DMS153 (cell line): ENCODE measurements at regions not wholly inside any gene's neighbourhood (a gene's known extent, or its start where the extent isn't known, plus 50 kb on each side); places are given as distances from the start of the nearest gene placed in this dataset.

Source experiments
- DNase-seq: peaks from one replicate; lab custom pipeline; 2025; lab: John Stamatoyannopoulos, UW

DNA sequence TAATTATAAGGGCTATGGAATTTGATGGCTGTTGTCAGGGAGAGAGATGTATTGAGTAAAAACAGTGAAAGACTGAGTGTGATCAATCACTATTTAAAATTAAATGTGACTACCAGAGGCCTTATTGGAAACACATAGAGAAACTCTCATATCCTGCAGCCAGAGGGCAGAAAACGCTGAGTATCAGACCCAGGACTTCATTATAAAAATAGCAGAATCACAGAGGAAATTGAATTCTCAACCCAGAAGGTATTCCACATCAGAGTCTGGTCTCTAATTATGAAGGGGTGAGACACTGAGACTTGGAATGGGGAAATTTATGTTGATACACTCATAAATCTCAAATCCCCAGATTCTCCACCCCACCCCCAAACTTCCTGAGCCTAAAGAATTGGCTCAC, 69.5 kb upstream of the IL6 start:
- DNase-seq = no peak

DNA sequence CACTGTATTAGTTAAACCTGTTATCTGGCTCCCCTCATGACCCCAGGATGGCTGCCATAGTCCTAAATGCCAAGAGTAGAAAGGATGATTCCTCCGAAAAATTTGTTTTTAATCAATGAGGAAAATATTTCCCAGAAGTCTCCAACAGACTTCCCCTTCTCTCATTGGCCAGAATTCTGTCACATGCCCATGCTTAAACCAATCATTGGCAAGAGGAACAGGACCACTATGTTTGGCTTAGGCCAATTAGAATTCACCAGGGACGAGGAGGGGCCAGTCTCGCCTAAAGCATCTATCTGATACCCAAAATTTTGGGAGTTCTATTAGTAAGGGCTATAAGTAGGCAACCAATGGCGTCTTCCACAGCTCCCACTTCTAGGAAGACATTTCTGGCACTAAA, 71.2 kb upstream of the IL6 start:
- no peak for DNase-seq

- DNase-seq = no peak
Observed at GRCh38 chr7:22654831-22655230, 72.2 kb upstream of the IL6 start.

DNA sequence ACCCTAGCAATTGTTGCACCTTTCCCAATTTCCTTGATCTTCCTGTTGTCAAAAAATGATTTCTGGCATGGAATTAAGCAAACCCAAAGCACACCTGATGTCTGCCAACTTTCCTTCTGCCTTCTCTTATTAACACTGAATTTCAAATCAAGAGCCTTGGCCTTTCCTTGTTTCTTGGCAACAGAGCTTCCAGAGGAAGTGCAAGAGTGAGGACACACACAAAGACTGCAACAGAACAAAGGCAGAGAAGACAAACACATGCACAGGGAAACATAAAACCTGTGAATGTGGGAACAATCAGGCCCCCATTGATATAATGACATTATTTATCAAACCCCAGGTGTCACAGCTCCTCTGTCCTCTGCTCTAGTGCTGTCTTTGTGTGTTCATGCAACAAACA, 73.0 kb upstream of the IL6 start:
- DNase-seq = peak; percentile 96

DNA sequence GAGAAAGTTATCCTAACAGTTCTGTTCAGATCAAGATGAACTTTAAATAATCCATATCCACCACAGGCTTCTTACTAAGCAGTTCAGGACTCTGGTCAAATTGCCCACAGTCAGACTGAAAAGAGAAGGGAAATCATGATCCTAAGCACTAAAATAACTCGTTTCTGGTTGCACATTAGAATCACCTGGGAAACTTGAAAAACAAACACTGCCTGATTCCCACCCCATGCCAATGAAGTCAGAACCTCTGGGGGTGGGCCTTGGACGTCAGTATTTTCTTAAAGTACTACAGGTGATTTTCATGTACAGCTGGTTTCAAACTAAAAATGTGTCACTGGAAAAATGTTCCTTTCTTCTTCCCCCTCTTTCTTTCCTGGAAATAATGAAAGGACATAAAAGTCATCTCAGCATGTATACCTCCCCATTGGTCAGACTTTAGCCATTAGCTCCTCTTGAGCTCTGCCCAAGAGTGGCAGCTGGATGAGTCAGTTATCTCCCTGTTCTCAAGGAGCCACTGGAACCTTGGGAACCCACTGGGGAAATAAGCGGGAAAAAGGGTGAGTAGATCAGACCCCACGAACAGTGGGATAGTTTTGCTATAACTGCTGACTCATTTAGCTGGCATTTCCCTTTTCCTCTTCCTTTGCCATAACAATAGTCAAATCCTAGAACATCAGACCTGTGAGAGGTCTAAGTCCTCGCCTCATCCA, 75.3 kb upstream of the IL6 start:
- no peak for DNase-seq

- no peak for DNase-seq
Observed at GRCh38 chr7:22651036-22651435, 76.0 kb upstream of the IL6 start.

GRCh38 chr7:22649686-22650085, 77.3 kb upstream of the IL6 start:
- no peak for DNase-seq

GRCh38 chr7:22647451-22648257, 79.3 kb upstream of the IL6 start:
- DNase-seq = no peak

DNA sequence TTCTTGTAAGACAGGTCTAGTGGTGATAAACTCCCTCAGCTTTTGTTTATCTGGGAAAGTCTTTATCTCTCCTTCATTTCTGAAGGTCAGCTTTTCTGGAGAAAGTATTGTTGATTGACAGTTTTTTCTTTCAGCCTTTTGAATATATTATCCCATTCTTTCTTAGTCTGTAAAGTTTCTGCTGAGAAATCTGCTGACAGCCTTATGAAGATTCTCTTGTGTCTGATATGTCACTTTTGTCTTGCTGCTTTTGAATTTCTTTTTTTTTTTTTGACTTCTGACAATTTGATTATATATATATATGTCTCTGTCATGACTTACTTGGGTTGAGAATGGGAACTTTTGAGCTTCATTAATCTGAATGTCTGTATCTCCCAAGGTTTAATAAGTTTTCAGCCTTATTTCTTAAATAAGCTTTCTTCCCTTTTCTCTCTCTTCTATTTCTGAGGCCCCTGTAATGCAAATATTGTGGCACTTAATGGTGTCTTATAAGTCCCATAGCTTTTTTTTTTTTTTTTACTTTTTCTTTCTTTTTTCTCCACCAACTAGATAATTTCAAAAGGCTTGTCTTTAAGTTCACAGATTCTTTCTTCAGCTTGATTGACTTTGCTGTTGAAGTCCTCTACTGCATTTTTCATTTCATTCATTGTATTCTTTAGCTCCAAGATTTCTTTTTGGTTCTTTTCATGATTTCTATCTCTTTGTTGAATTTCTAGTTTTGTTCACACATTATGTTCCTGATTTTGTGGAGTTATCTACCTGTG, 81.4 kb upstream of the IL6 start:
- no peak for DNase-seq

DNA sequence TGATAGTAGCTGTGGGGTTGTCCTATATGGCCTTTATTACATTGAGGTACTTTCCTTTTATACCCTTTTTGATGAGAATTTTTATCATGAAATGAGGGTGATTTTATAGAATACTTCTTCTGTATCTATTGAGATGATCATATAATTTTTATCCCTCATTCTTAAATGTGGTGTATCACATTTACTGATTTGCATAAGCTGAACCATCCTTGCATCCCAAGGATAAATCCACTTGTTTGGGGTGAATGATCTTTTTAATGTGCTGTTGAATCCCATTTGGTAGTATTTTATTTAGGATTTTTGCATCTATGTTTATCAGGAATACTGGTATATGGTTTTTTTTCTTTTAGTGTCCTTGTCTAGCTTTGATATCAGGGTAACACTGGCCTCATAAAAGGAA, 84.5 kb upstream of the IL6 start:
- DNase-seq = no peak

DNA sequence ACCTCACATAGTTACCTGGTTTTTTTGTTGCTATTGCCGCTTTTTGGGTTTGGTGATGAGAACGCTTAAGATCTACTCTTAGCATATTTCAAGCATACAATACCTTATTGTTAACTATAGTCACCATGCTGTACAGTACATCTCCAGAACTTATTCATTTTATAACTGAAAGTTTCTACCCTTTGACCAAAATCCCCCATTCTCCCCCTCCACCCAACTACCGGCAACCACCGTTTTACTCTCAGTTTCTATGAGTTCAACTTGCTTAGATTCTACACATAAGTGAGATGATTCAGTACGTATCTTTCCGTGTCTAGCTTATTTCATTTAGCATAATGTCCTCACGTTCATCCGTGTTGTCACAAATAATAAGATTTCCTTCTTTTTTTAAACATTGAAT, 86.7 kb upstream of the IL6 start:
- DNase-seq = no peak

DNA sequence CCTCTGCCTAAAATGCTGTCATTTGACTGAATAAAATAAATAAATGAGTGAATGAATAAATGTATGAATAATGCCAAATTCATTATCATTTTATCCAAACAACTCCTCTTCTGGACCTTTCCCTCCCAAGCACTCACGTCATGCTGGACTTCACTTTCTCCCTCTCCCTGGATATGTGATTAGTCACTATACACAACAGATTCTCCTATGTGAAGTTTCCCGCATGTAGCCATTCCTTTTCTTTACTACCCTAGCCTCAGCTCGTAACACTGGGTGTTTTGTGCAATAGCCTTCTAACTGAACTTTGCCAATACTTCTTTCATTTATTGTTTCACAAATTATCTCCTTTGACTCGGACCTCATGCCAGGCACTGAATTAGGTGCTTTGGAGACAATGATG, 87.6 kb upstream of the IL6 start:
- no peak for DNase-seq

GRCh38 chr7:22635349-22635748, 91.7 kb upstream of the IL6 start:
- no peak for DNase-seq

DNA sequence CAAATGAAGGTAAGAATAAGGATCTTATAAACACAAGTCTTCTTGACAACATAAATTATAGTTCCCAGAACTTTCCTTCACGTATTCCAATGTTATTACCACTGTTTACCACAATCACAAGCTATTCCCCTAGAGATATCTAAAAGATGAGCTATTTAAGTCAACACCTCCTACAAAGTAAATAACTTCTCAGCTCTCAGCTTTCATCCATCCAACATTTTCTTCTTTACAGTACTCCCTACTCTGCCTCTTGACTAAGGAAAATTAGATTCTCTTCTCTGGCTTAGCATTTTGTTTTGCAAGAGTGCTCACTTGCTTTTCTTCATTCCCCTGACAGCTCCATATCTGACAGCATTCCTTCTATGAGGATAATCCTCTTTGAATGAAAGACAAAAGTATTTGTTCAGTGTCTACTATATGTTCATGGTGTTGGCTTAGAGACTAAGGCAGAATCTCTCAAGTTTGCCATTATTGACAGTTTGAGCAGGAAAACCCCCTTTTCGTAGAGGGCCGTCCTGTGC, 93.0 kb upstream of the IL6 start:
- DNase-seq = peak; percentile 22

DNA sequence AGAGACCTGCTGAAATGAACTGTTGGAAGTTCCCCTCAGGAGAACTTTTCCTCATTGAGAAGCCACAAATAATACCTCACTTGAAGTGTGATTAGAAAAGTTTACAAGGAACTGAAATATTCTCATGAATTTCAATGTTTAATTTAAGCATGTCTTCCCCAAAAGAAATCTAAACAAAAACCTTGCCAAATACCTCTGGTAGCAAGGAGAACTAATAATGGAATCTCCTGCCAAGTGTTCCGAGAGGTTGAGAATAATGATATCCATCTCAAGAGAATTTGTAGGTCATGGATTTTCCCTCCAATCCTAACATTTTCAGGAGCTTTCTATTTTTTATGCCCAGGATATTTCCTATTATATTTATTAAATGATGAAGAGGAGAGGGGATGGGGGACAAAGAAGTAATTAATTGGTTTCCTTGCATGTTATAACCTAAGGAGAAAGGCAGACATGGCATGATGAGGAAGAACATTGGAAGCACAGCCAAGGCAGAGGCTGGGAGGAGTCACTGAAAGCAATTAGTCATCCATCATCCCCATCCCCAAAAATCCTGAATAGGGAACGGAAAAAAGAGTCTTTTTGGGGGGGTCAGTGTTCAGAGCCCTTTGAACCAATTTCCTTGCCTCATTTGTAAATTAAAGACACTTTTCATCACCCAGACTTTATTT, 93.6 kb upstream of the IL6 start:
- no peak for DNase-seq

- DNase-seq = no peak
Observed at GRCh38 chr7:22632674-22633073, 94.3 kb upstream of the IL6 start.

GRCh38 chr7:22631730-22632129, 95.3 kb upstream of the IL6 start:
- DNase-seq = no peak

GRCh38 chr7:22630069-22630468, 96.9 kb upstream of the IL6 start:
- no peak for DNase-seq

DNA sequence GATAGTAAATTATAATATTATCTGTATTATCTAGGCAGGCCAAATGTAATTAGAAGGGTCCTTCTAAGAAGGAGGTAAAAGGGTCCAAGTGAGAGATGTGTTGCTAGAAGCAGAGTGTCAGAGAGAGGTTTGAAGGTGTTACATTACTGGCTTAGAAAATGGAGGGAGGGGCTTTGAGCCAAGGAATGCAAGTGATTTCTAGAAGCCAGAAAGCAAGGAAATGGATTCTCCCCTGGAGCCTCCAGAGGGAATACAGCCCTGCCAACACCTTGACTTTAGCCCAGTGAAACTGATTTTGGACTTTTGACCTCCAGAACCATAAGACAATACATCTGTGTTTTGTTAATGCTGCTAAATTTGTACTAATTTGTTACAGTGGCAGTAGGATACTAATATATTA, 97.9 kb upstream of the IL6 start:
- no peak for DNase-seq

GRCh38 chr7:22628112-22628511, 98.9 kb upstream of the IL6 start:
- peak; percentile 55 for DNase-seq

GRCh38 chr7:22627136-22627535, 99.9 kb upstream of the IL6 start:
- no peak for DNase-seq

- no peak for DNase-seq
Observed at GRCh38 chr7:22625251-22625650, 101.7 kb upstream of the IL6 start.
